ENCODE measurements at regions not wholly inside any gene's neighbourhood (a gene's known extent, or its start where the extent isn't known, plus 50 kb on each side); places are given as distances from the start of the nearest gene placed in this dataset.

GRCh38 chr14:45633220-45633984, 380.4 kb upstream of the MIS18BP1 start:
- TF ChIP-seq MAX (IDR thresholded peaks at IDR 0.05; ENCODE audit: low read depth) = no peak
- no peak for TF ChIP-seq RXRA (IDR thresholded peaks at IDR 0.05; ENCODE audit: borderline replicate concordance, low read depth)
